KMS-11 (cell line): ENCODE measurements at regions not wholly inside any gene's neighbourhood (a gene's known extent, or its start where the extent isn't known, plus 50 kb on each side); places are given as distances from the start of the nearest gene placed in this dataset.

Source experiments
- H2AFZ ChIP-seq: fragments of 200-600 bp; sonication (generic); 2 replicates; pipeline ENCODE4 v1.6.1; 2016; ENCODE audit warnings: antibody characterized with exemption, mixed run types, low read depth
- H3K27ac ChIP-seq: fragments of 200-600 bp; sonication (generic); 2 replicates; pipeline ENCODE4 v1.6.1; 2016; ENCODE audit warnings: mild to moderate bottlenecking, mixed run types
- H3K27me3 ChIP-seq: fragments of 200-600 bp; sonication (generic); 2 replicates; pipeline ENCODE4 v1.6.1; 2017; ENCODE audit warnings: mild to moderate bottlenecking, low read depth, mixed run types, moderate library complexity; ENCODE audit not compliant: insufficient read depth
- H3K36me3 ChIP-seq: fragments of 200-600 bp; sonication (generic); 2 replicates; pipeline ENCODE4 v1.6.1; 2017; ENCODE audit warnings: mild to moderate bottlenecking, mixed run types; ENCODE audit not compliant: insufficient read depth
- H3K4me1 ChIP-seq: fragments of 200-600 bp; sonication (generic); 2 replicates; pipeline ENCODE4 v1.6.1; 2016; ENCODE audit warnings: mild to moderate bottlenecking, low read depth, mixed run types; ENCODE audit not compliant: poor library complexity, severe bottlenecking
- H3K4me2 ChIP-seq: fragments of 200-600 bp; sonication (generic); 2 replicates; pipeline ENCODE4 v1.7.0; 2016; ENCODE audit warnings: mild to moderate bottlenecking, mixed run types
- H3K4me3 ChIP-seq: fragments of 200-600 bp; sonication (generic); IDR thresholded peaks from 2 replicates; pipeline ENCODE4 v1.6.1; 2017; ENCODE audit warnings: low read depth, low read length, mixed read lengths; ENCODE audit not compliant: insufficient read depth
- H3K79me2 ChIP-seq: fragments of 200-600 bp; sonication (generic); 2 replicates; pipeline ENCODE4 v1.6.1; 2016; ENCODE audit warnings: low read depth, mixed run types; ENCODE audit not compliant: insufficient read depth
- H3K9ac ChIP-seq: fragments of 200-600 bp; sonication (generic); 2 replicates; pipeline ENCODE4 v1.6.1; 2016; ENCODE audit warnings: mild to moderate bottlenecking, mixed run types
- H4K20me1 ChIP-seq: fragments of 200-600 bp; sonication (generic); 2 replicates; pipeline ENCODE4 v1.6.1; 2016; ENCODE audit warnings: mild to moderate bottlenecking, mixed run types; ENCODE audit not compliant: insufficient read depth
- TF ChIP-seq, protein P1 (sequence below): fragments of 200-600 bp; sonication (generic); conservative IDR thresholded peaks from 2 replicates; pipeline ENCODE4 v1.6.1; 2017; ENCODE audit warnings: low read depth, mild to moderate bottlenecking, antibody characterized with exemption, low read length, moderate library complexity, mixed read lengths

DNA sequence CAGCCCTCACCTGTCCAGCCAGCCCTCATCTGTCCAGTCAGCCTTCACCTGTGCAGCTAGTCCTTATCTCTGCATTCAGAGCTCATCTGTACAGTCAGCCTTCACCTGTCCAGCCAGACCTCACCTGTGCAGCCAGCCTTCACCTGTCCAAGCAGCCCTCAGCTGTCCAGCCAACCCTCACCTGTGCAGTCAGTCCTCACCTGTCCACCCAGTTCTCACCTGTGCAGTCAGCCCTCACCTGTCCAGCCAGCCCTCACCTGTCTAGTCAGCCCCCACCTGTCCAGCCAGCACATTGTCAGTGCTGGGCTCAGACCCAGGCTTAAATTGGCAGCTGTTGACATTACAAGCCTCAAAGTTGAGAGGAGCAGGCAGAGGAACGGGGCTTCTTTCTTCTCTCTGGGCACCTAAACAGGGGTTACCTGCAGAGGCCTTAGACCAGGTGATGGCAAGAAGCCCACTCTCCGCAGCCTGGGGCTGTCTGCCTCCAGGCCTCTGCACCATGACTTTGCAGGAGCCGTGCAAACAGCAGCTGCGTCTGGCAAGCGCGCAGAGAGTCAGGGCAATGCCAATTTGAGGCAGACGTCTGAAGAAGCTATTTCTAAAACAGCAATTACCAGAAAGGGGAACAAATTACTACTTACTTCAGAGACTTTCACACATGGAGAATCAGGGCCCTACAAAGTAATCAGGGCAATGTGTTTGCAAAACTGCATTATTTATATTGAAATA lies 506.1 kb downstream of the NPHP4 start:
- no peaks in the 10 kb centered on the region for H3K79me2 ChIP-seq
- no peak overlapping the region for H3K4me3 ChIP-seq
- TF ChIP-seq, protein P1, sequence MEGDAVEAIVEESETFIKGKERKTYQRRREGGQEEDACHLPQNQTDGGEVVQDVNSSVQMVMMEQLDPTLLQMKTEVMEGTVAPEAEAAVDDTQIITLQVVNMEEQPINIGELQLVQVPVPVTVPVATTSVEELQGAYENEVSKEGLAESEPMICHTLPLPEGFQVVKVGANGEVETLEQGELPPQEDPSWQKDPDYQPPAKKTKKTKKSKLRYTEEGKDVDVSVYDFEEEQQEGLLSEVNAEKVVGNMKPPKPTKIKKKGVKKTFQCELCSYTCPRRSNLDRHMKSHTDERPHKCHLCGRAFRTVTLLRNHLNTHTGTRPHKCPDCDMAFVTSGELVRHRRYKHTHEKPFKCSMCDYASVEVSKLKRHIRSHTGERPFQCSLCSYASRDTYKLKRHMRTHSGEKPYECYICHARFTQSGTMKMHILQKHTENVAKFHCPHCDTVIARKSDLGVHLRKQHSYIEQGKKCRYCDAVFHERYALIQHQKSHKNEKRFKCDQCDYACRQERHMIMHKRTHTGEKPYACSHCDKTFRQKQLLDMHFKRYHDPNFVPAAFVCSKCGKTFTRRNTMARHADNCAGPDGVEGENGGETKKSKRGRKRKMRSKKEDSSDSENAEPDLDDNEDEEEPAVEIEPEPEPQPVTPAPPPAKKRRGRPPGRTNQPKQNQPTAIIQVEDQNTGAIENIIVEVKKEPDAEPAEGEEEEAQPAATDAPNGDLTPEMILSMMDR, result no peak
- no peak overlapping the region for H3K4me2 ChIP-seq
- peaks cover 12% of the 10 kb centered on the region for H3K27me3 ChIP-seq
- no peaks in the 10 kb centered on the region for H3K4me1 ChIP-seq
- no peaks in the 10 kb centered on the region for H4K20me1 ChIP-seq
- no peak overlapping the region for H3K9ac ChIP-seq
- no peak overlapping the region for H3K27ac ChIP-seq
- no peak overlapping the region for H2AFZ ChIP-seq
- no peaks in the 10 kb centered on the region for H3K36me3 ChIP-seq

DNA sequence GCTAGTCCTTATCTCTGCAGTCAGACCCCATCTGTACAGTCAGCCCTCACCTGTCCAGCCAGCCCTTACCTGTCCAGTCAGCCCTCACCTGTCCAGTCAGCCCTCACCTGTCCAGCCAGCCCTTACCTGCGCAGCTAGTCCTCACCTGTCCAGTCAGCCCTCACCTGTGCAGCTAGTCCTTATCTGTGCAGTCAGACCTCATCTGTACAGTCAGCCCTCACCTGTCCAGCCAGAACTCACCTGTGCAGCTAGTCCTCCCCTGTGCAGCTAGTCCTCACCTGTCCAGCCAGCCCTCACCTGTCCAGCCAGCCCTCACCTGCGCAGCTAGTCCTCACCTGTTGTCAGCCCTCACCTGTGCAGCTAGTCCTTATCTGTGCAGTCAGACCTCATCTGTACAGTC lies 506.8 kb downstream of the NPHP4 start:
- Histone ChIP-seq H3K4me1 (no peaks in the 10 kb centered on the region), H2AFZ (no peak overlapping the region), H3K4me2 (no peak overlapping the region), H4K20me1 (no peaks in the 10 kb centered on the region), H3K4me3 (no peak overlapping the region), H3K36me3 (no peaks in the 10 kb centered on the region), H3K27me3 (peaks cover 14% of the 10 kb centered on the region), H3K27ac (no peak overlapping the region), H3K79me2 (no peaks in the 10 kb centered on the region), H3K9ac (no peak overlapping the region)
- TF ChIP-seq, protein P1, result no peak

DNA sequence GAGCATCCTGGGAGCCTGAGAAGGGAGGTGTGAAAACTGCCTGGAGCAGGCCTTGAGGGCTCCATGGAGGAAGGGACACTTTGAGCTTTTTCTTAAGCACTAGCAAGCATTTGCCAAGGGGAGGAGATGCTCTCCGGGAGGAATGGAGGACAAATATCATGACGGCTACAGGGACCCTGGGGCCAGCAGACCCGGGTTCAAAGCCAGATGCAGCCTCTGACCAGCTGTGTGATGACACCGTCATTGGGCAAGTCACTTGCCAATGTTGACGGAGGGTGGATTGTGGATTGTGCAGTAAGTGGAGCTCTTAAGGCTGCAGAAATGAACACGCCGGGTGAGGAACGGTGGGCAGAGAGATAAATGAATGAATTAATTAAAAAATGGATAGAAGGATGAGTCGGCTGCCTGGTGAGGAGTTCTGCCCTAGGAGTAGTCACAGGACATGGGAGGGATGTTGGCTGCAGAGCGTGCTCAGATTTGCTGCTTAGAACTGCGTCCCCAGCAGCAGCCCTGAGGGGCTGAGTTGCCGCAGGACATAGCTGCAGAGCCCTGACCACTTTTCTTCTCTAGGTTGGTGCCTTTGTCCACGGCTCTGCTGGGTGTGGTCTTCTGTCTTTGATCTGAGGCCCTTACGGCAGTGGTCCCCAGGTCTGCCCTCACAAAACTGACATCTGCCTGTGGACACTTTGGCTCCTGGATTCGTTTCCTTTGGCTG lies 507.6 kb downstream of the NPHP4 start:
- H3K4me2 ChIP-seq, result no peak overlapping the region
- no peak overlapping the region for H3K4me3 ChIP-seq
- no peaks in the 10 kb centered on the region for H3K4me1 ChIP-seq
- no peaks in the 10 kb centered on the region for H3K79me2 ChIP-seq
- H3K27ac ChIP-seq, result no peak overlapping the region
- no peaks in the 10 kb centered on the region for H4K20me1 ChIP-seq
- no peak overlapping the region for H3K9ac ChIP-seq
- H3K27me3 ChIP-seq, result peaks cover 15% of the 10 kb centered on the region
- H3K36me3 ChIP-seq, result no peaks in the 10 kb centered on the region
- TF ChIP-seq, protein P1, result no peak
- H2AFZ ChIP-seq, result no peak overlapping the region

DNA sequence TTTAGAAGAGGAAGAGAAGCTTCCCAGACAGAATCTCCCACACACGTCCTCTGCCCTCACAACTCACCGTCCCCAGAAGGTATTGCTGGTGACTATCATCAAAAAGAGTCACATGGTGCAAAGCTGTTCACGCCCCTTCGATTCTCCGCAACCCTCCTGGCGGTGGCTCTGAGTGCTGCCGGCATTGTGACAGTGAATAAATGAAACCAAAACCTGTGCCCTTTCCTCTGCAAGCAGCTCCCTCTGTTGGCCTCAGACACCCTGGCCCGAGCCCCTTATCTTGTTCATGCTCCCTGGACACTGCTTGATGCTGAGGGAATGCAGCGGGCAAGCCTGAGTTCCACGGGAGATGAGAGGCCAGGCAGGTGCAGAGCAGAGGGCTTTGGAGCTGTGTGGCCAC lies 510.3 kb downstream of the NPHP4 start:
- Histone ChIP-seq H3K9ac (no peak overlapping the region), H3K4me2 (no peak overlapping the region), H2AFZ (no peak overlapping the region), H3K27ac (no peak overlapping the region), H3K79me2 (no peaks in the 10 kb centered on the region), H3K36me3 (no peaks in the 10 kb centered on the region), H3K27me3 (peaks cover 32% of the 10 kb centered on the region), H4K20me1 (no peaks in the 10 kb centered on the region), H3K4me3 (no peak overlapping the region), H3K4me1 (no peaks in the 10 kb centered on the region)
- TF ChIP-seq, protein P1, result no peak
